Activated naive CD8-positive, alpha-beta T cell treated with anti-CD3 and anti-CD28 coated beads, Interleukin-2, amount 50 U/mL, for 24 hours (primary cell): ENCODE measurements at regions not wholly inside any gene's neighbourhood (a gene's known extent, or its start where the extent isn't known, plus 50 kb on each side); places are given as distances from the start of the nearest gene placed in this dataset.

Source experiments
- ATAC-seq: fragments of 150-1000 bp; cut with Tn5 transposase; one replicate; pipeline ENCODE4 v1.10.0; 2021
- DNase-seq: peaks from one replicate; pipeline ENCODE4 v3.0.0; 2021
- H3K27ac Mint-ChIP-seq: one replicate; pipeline ENCODE4 v1.8.0; 2021; ENCODE audit warnings: mild to moderate bottlenecking, mixed read lengths
- H3K27me3 Mint-ChIP-seq: one replicate; pipeline ENCODE4 v1.8.0; 2021; ENCODE audit warnings: mixed read lengths
- H3K36me3 Mint-ChIP-seq: one replicate; pipeline ENCODE4 v1.8.0; 2021; ENCODE audit warnings: low read depth, mixed read lengths
- H3K4me1 Mint-ChIP-seq: one replicate; pipeline ENCODE4 v1.8.0; 2021; ENCODE audit warnings: mixed read lengths
- H3K4me3 Mint-ChIP-seq: one replicate; pipeline ENCODE4 v1.8.0; 2021; ENCODE audit warnings: mild to moderate bottlenecking, moderate library complexity, mixed read lengths
- H3K9me3 Mint-ChIP-seq: one replicate; pipeline ENCODE4 v1.8.0; 2021; ENCODE audit warnings: mixed read lengths

- no peak for DNase-seq
- Mint-ChIP-seq H3K4me3 (no peak overlapping the region), H3K9me3 (peaks cover 27% of the 10 kb centered on the region), H3K27me3 (no peaks in the 10 kb centered on the region), H3K36me3 (no peaks in the 10 kb centered on the region), H3K27ac (no peak overlapping the region), H3K4me1 (no peaks in the 10 kb centered on the region)
- ATAC-seq, result no peak
Observed at GRCh38 chr10:64463406-64463805, 942.2 kb downstream of the REEP3 start.

GRCh38 chr10:64465653-64466052, 944.5 kb downstream of the REEP3 start:
- H3K9me3 Mint-ChIP-seq, result peaks cover 27% of the 10 kb centered on the region
- no peak for ATAC-seq
- H3K27me3 Mint-ChIP-seq, result no peaks in the 10 kb centered on the region
- H3K4me3 Mint-ChIP-seq, result no peak overlapping the region
- H3K27ac Mint-ChIP-seq, result no peak overlapping the region
- no peaks in the 10 kb centered on the region for H3K4me1 Mint-ChIP-seq
- no peak for DNase-seq
- no peaks in the 10 kb centered on the region for H3K36me3 Mint-ChIP-seq

GRCh38 chr10:64468219-64468618, 947.0 kb downstream of the REEP3 start:
- peaks cover 40% of the 10 kb centered on the region for H3K9me3 Mint-ChIP-seq

GRCh38 chr10:64476506-64476905, 955.3 kb downstream of the REEP3 start:
- H3K9me3 Mint-ChIP-seq, result peaks cover 28% of the 10 kb centered on the region
- no peaks in the 10 kb centered on the region for H3K27me3 Mint-ChIP-seq
- DNase-seq, result no peak
- no peak for ATAC-seq
- no peaks in the 10 kb centered on the region for H3K4me1 Mint-ChIP-seq
- H3K4me3 Mint-ChIP-seq, result no peak overlapping the region
- H3K36me3 Mint-ChIP-seq, result no peaks in the 10 kb centered on the region
- no peak overlapping the region for H3K27ac Mint-ChIP-seq

More at GRCh38 chr10:64468219-64468618, 947.0 kb downstream of the REEP3 start:
- no peak for ATAC-seq
- H3K4me3 Mint-ChIP-seq, result no peak overlapping the region
- H3K27me3 Mint-ChIP-seq, result no peaks in the 10 kb centered on the region
- H3K27ac Mint-ChIP-seq, result no peak overlapping the region
- H3K4me1 Mint-ChIP-seq, result no peaks in the 10 kb centered on the region
- no peak for DNase-seq
- no peaks in the 10 kb centered on the region for H3K36me3 Mint-ChIP-seq

DNA sequence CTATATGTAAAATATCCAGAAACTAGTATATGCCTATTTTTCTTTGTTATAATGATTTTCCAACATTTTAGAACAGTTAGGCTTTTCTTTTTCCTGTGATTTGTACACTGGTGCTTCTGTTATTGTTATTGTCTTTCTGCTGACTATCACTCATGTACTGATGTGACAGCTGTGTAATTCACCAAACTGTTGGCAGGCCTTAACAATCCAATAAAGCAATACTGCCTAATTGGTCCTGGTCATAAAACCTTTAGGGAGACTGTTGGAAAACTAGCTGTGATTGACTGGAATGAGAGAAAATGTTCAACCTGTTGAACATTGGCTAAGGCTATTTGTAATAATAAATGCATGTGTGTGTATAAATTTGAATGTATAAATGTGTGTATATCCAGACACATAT, 956.6 kb downstream of the REEP3 start:
- no peak for DNase-seq
- Mint-ChIP-seq H3K9me3 (peaks cover 18% of the 10 kb centered on the region), H3K4me1 (no peaks in the 10 kb centered on the region), H3K36me3 (no peaks in the 10 kb centered on the region), H3K27ac (no peak overlapping the region), H3K4me3 (no peak overlapping the region), H3K27me3 (no peaks in the 10 kb centered on the region)
- ATAC-seq, result no peak

GRCh38 chr10:64484811-64485330, 963.7 kb downstream of the REEP3 start:
- Mint-ChIP-seq H3K4me3 (no peak overlapping the region), H3K27ac (no peak overlapping the region), H3K36me3 (no peaks in the 10 kb centered on the region), H3K27me3 (no peaks in the 10 kb centered on the region), H3K4me1 (no peaks in the 10 kb centered on the region), H3K9me3 (peaks cover 5% of the 10 kb centered on the region)
- ATAC-seq (no peak), DNase-seq (no peak)

- no peaks in the 10 kb centered on the region for H3K36me3 Mint-ChIP-seq
Observed at GRCh38 chr10:64486149-64486548, 964.9 kb downstream of the REEP3 start.

DNA sequence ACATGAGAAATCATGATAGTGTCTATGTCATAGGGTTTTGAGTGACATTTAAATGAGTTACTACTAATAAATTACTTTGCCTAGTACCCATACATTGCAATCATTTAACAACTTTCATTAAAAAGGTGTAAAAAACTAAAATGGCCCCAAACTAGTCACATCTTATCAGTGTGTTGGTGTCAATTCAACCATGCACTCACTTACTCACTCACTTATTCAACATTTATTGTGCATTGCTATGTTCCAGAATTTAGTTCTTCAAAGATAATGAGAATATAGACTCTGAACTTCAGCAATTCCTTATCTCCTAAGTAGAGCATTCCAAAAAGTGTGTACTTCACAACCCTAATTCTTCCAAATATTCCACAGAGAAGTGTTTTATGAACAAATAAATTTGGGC, 965.7 kb downstream of the REEP3 start:
- no peaks in the 10 kb centered on the region for H3K4me1 Mint-ChIP-seq
- no peaks in the 10 kb centered on the region for H3K36me3 Mint-ChIP-seq
- DNase-seq, result no peak
- no peak for ATAC-seq
- H3K9me3 Mint-ChIP-seq, result peaks cover 5% of the 10 kb centered on the region
- no peaks in the 10 kb centered on the region for H3K27me3 Mint-ChIP-seq
- no peak overlapping the region for H3K4me3 Mint-ChIP-seq
- H3K27ac Mint-ChIP-seq, result no peak overlapping the region

More at GRCh38 chr10:64486149-64486548, 964.9 kb downstream of the REEP3 start:
- ATAC-seq (no peak), DNase-seq (no peak)
- H3K4me3 Mint-ChIP-seq, result no peak overlapping the region
- H3K4me1 Mint-ChIP-seq, result no peaks in the 10 kb centered on the region
- no peaks in the 10 kb centered on the region for H3K27me3 Mint-ChIP-seq
- H3K27ac Mint-ChIP-seq, result no peak overlapping the region
- peaks cover 5% of the 10 kb centered on the region for H3K9me3 Mint-ChIP-seq

DNA sequence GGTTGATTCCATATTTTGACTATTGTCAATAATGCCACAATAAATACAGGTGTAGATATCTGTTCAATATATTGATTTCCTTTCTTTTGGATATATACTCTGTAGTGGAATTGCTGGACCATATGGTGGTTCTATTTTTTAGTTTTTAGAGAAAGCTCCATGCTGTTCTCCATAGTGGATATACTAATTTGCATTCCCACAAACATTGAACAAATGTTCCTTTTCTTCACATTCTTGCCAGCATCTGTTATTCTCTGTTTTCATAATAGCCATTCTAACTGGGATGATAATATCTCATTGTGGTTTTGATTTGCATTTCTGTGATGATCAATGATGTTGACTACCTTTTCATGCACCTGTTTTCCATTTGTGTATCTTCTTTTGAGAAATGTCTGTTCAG, 973.7 kb downstream of the REEP3 start:
- H3K27ac Mint-ChIP-seq, result no peak overlapping the region
- no peaks in the 10 kb centered on the region for H3K36me3 Mint-ChIP-seq
- DNase-seq (no peak), ATAC-seq (no peak)
- no peaks in the 10 kb centered on the region for H3K4me1 Mint-ChIP-seq
- no peak overlapping the region for H3K4me3 Mint-ChIP-seq
- H3K9me3 Mint-ChIP-seq, result peaks cover 19% of the 10 kb centered on the region
- no peaks in the 10 kb centered on the region for H3K27me3 Mint-ChIP-seq

GRCh38 chr10:64497306-64497705, 976.1 kb downstream of the REEP3 start:
- Mint-ChIP-seq H3K4me3 (no peak overlapping the region), H3K9me3 (peaks cover 19% of the 10 kb centered on the region), H3K27ac (no peak overlapping the region), H3K4me1 (no peaks in the 10 kb centered on the region), H3K27me3 (no peaks in the 10 kb centered on the region), H3K36me3 (no peaks in the 10 kb centered on the region)
- DNase-seq (no peak), ATAC-seq (no peak)

DNA sequence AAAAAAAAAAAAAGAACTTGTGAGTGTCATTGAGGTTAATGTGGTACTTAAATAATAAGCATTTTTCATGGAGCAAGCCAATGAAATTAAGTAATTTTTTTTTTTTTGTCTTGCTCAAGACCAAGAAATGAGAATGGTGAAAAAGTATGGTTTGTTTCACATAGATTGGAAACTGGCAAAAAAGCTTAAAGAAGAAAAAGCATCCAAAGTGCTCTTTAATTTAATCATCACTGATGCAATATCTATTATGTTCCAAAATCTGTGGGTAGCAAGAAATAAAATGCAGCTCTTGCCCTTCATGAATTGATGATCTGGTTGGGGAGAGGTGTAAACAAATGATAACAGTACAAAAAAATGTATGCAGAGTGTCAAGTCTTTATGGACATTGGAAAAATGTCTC, 980.6 kb downstream of the REEP3 start:
- Mint-ChIP-seq H3K27ac (no peak overlapping the region), H3K4me1 (no peaks in the 10 kb centered on the region), H3K9me3 (peaks cover 6% of the 10 kb centered on the region), H3K36me3 (no peaks in the 10 kb centered on the region), H3K27me3 (no peaks in the 10 kb centered on the region), H3K4me3 (no peak overlapping the region)
- ATAC-seq (no peak), DNase-seq (no peak)

DNA sequence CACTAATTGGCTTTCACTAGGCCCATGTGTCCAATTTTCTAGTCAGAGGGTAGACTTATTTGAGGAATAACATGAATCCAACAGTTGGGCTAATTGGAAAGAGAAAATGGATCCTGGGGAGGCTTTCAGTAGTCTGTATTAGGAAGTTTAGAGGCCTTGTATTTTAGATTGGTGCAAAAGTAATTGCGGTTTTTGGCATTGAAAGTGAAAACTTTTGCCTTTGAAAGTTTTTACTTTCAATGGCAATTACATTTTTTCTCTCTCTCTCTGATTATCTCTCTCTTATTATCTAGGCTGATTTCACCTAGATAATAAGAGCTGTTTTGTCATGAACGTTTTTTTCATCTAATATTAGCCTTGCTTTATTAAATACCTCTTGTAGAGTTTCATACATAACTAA, 981.7 kb downstream of the REEP3 start:
- ATAC-seq (no peak), DNase-seq (no peak)
- Mint-ChIP-seq H3K36me3 (no peaks in the 10 kb centered on the region), H3K27ac (no peak overlapping the region), H3K9me3 (peaks cover 1% of the 10 kb centered on the region), H3K4me1 (no peaks in the 10 kb centered on the region), H3K4me3 (no peak overlapping the region), H3K27me3 (no peaks in the 10 kb centered on the region)

DNA sequence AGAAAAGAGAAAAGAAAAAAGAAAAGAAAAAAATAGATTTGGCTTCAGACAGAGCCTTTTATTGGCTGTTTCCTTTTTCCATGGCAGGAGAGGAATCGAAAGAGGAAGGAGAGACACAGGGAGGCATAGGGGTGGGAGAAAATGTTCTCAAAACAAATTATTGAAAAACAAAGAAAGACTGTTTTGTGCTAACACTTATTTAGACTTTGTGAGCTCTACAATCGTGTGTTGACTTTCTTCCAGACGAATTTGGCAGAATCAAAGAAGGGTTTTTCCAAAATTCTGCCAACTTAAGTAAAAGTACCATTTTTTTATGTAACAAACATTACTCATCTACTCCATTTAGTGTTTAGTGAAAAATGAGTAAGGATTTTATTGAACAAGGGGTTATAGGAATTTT, 982.2 kb downstream of the REEP3 start:
- no peak for ATAC-seq
- H3K36me3 Mint-ChIP-seq, result no peaks in the 10 kb centered on the region
- H3K4me1 Mint-ChIP-seq, result no peaks in the 10 kb centered on the region
- no peaks in the 10 kb centered on the region for H3K27me3 Mint-ChIP-seq
- no peaks in the 10 kb centered on the region for H3K9me3 Mint-ChIP-seq
- DNase-seq, result no peak
- H3K27ac Mint-ChIP-seq, result no peak overlapping the region
- no peak overlapping the region for H3K4me3 Mint-ChIP-seq

DNA sequence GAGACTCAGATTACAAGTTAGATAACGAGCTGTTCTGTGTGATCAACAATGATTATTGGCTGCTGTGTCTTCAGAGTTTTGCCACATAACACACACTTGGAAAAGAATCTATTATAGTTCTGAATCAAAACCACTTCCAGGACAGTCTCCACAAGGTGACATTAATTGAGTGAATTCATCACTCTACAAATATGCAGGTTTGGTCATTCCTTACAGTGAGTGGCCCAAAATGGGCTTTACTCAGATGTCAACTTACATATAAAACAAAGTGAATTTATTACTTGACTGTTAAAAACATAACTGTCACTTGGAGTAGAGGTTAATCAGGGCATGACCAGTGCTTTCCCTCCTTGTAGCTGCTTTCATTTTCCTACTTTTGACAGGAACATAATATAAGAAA, 984.3 kb downstream of the REEP3 start:
- H3K27me3 Mint-ChIP-seq, result no peaks in the 10 kb centered on the region
- H3K27ac Mint-ChIP-seq, result no peak overlapping the region
- no peaks in the 10 kb centered on the region for H3K9me3 Mint-ChIP-seq
- H3K36me3 Mint-ChIP-seq, result no peaks in the 10 kb centered on the region
- no peak overlapping the region for H3K4me3 Mint-ChIP-seq
- no peak for ATAC-seq
- DNase-seq, result no peak
- no peaks in the 10 kb centered on the region for H3K4me1 Mint-ChIP-seq

DNA sequence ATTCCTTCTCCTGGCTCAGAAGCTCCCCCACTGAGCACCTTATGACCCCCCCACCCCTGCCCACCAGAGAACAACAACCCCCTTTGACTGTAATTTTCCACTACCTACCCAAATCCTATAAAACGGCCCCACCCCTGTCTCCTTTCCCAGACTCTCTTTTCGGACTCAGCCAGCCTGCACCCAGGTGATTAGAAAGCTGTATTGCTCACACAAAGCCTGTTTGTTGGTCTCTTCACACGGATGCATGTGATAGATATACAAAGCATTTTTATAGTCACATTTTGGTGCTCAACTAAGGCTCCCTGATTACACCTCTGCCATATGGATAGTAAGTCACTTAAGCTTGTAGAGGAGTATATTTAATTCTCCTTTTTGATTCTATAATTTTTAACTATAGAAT, 985.8 kb downstream of the REEP3 start:
- Mint-ChIP-seq H3K4me1 (no peaks in the 10 kb centered on the region), H3K36me3 (no peaks in the 10 kb centered on the region), H3K4me3 (no peak overlapping the region), H3K27me3 (no peaks in the 10 kb centered on the region), H3K27ac (no peak overlapping the region), H3K9me3 (no peaks in the 10 kb centered on the region)
- DNase-seq (no peak), ATAC-seq (no peak)

GRCh38 chr10:64507651-64508028, 986.4 kb downstream of the REEP3 start:
- no peak for DNase-seq
- no peaks in the 10 kb centered on the region for H3K27me3 Mint-ChIP-seq
- no peaks in the 10 kb centered on the region for H3K4me1 Mint-ChIP-seq
- H3K36me3 Mint-ChIP-seq, result no peaks in the 10 kb centered on the region
- no peak for ATAC-seq
- no peak overlapping the region for H3K27ac Mint-ChIP-seq
- H3K4me3 Mint-ChIP-seq, result no peak overlapping the region
- no peaks in the 10 kb centered on the region for H3K9me3 Mint-ChIP-seq
